ENCODE measurements at regions not wholly inside any gene's neighbourhood (a gene's known extent, or its start where the extent isn't known, plus 50 kb on each side); places are given as distances from the start of the nearest gene placed in this dataset.

DNA sequence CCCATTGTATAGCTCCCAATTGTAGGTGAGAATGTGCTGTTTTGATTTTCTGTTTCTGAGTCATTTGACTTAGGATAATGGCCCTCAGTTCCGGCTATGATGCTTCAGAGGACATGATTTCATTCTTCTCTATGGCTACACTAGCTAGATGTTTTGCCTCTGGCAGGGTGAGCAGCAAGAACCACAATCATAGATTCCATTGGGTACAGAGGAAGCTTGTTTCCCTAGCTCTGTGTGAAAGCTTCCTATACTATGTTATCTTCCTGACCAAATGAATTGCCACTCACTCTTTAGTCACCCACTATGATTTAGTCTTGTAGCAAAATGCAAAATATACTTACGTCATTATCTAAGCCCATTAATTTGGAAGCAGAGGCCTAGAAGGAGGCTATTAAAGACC lies 616.3 kb downstream of the PLA2G4A start:
- DNase-seq: no peak

DNA sequence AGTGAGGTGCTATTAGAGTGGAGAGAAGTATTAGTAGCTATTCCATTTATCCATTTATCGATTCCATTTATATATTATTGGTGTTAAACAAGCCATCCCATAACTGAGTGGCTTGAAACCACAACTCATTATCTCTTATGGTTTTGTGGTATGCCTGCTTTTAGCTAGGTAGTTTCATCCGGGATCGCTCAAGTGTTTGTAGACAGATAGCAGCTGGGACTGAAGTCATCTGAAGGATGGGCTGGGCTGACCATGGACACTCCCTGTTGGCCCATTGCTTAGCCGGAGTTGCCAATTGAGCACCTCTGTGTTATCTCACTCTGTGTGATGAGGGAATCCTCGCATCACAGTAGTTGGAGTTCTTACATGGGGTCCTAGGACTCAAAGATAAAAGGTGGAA lies 622.5 kb downstream of the PLA2G4A start:
- no peak for DNase-seq

DNA sequence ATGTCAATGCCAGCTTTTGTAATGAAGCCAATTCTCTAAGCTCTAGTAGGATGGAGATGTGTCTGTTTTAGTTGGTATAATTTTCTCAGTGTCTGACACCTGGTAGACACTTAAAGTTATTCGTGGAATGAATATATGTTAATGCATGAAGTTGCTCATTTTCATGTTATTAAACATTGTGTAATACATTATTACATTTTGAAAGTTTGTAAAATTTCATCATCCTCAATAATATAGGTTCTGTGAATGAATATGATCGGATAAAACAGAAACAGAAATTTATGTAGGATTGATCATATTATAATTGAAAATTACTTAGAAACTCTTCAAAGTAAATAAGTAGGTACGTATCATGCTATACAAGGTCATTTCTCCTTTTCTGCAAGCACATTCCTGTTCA lies 625.3 kb downstream of the PLA2G4A start:
- no peak for DNase-seq

DNA sequence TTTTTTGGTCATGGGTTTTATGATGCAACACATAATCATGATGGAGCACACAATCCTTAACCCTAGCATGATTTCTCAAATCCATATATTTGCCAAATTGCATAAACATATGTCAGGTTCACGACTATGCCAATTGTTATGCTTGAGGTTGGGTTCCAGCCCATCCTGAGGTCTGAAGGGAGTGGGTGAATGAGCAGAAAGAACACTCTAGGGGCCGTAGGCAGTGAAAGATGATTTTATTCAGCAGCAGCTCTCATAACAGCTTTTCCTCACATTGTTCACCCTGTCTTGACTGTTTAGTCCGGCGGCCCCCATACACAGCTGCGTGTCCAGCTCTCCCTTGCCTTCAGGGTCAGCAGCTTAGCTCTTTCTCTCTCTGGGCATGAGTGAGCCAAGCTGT lies 627.7 kb downstream of the PLA2G4A start:
- no peak for DNase-seq

DNA sequence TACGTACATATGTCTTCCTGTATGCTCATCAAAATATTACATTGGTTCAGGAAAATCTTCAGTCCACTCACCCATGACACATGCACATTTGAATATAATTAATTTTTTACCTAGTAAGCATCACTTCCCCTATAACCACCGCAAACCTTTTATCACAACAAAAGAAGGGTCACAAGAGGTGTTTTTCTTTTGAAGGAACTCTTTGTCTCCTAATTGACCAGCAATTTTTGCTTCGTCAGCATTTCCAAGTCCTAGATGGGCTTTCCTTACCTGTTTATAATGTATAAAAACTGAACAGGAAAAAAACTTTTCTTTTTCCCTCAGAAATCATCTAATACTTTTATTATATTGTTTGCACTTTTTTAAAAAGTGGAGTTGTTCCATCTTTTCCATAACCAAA lies 631.3 kb downstream of the PLA2G4A start:
- no peak for DNase-seq

DNA sequence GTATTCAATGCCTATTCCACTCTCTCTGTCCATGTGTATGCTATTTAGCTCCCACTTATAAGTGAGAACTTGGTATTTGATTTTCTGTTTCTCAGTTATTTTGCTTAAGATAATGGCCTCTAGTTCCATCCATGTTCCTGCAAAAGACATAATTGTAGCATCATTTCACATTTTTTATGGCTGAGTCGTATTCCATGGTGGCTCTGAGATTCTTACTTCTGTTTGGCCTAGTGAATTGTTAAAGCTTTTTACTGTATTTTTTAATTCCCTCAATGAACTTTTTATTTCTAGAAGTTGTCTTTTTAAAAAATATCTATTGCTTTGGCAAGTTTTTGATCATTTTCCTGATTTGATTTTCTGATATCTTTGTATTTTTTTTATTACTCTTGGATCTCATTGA lies 635.6 kb downstream of the PLA2G4A start:
- no peak for DNase-seq

DNA sequence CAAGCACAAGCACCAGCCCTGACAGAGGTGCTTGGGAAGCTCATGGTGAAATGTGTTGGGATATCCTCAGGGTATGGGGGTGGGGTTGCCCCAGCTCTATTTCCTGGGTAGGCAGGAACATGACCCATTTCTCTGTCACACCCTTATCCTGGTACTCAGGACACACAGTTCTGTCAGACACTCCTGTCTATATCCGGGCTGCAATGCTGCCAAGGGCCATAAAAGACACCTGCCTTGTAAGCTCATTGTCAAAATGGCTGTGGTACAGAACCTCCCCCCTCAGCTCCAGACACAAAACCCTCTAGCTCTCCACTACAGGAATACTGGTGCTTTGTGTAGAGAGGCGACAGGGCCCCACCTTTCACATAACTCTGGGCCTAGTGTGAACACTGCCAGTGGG lies 636.7 kb downstream of the PLA2G4A start:
- no peak for DNase-seq

DNA sequence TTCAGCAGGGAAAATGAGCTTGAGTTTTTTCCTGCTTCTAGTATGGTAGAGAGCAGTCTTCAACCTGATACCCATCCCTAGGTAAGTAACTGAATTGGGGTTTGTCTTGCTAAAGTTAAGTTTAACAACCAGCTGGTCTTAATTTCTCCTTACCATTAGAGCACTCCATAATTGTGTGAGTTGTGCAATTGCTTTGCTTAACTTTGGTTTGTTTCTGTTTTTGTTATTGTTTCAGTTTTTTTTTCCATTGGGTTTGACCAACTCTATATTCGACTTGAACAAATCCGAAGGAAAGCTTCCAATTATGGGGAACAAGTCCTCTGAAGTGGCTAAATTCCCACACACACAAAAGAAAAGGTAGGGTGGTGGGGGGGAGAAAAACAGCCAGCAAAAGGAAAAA lies 641.1 kb downstream of the PLA2G4A start:
- DNase-seq: no peak

- peak; percentile 59 for DNase-seq
These were observed 642.8 kb downstream of the PLA2G4A start for GRCh38 chr1:187471555-187471954.

DNA sequence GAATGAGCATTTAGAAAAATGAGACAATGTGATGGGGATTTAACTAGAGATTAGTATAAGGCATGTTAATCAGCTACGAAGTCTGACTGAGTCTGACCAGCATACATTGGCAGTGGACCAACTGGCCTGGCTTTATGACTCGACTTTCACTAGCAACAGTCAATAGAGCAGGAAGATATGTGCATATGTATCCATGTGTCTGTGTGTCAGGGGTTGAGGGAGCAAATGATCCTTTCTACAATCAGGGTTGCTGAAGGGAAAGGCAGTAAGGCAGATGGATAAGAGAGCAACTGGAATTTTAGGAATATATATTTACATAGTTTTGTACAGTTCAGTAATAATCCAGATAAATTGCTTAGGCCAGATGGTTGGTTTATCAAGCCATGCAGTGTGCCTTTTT lies 645.6 kb downstream of the PLA2G4A start:
- DNase-seq: peak; percentile 65

DNA sequence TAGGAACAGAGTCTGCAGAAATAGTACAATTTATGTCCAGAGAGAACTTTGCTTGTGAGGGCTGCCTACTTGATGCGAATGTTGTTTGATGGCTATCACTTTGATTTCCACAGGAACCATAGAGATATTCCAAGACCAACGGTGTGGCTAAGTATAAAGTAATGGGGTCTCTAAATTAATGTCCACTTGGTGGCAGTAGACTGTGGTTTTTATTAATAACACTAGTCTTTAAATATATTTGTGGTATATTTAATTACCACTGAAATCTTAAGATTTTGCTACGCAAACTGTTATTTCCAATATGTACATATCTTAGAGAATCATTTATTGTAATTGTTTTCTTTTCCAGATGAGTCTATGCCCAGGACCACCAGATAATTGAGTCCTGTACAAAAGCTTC lies 647.9 kb downstream of the PLA2G4A start:
- DNase-seq: peak; percentile 8

DNA sequence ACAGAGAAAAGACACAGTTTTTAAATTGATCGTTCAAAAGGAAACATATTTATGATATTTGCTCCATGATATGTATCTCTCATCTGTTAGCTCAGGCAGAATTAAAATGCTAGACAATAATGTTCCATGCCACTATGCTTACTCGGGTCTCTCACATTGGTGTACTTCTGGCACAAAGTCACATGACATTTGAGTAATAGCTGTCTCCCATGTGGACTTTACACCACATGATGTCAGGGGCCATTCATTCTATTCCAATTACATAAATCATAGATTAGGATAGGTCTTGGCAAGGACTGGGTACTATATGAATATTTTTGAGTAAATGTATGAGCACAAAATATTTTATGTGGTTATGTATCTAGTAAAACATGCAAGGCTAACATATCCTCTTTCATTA lies 648.4 kb downstream of the PLA2G4A start:
- DNase-seq: peak; percentile 42

GRCh38 chr1:187477535-187477934 lies 648.8 kb downstream of the PLA2G4A start:
- DNase-seq: no peak

- no peak for DNase-seq
These were observed 652.9 kb downstream of the PLA2G4A start for GRCh38 chr1:187481581-187482148.

DNA sequence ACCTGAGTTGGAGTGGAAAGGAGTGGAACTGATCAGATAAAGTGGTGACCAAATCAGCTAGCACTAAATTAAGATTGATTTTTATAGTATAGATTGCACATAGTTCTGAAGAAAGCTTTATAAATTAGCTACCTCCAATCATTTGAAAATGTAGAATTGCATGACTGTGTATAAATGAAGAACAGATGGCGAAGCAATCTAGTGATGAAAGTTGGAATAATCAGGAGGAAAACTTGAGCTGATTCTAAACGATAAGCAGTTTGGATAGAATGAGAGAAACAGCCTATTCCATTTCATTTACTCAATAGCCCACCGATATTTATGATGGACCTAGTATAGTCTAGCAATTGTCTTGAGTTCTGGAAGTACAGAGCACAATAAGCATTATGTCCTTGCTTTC lies 661.5 kb downstream of the PLA2G4A start:
- peak; percentile 10 for DNase-seq

GRCh38 chr1:187491082-187491720 lies 662.5 kb downstream of the PLA2G4A start:
- peak; percentile 75 for DNase-seq

- no peak for DNase-seq
These were observed 669.3 kb downstream of the PLA2G4A start for GRCh38 chr1:187498028-187498427.

DNA sequence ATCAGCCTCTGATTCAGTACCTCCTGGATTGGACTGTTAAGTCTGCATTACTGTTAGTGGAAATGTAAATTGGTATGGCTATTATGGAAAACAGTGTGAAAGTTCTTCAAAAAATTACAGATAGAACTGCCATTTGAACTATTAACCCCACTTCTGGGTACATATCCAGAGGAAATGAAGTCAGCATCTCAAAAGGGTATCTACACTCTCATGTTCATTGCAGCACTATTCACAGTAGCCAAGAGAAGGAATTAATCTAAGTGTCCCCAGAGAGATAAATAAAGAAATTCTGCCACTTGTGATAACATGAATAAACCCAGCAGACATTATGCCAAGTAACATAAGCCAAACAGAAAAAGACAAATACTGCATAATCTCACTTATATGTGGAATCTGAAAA lies 676.0 kb downstream of the PLA2G4A start:
- DNase-seq: no peak

DNA sequence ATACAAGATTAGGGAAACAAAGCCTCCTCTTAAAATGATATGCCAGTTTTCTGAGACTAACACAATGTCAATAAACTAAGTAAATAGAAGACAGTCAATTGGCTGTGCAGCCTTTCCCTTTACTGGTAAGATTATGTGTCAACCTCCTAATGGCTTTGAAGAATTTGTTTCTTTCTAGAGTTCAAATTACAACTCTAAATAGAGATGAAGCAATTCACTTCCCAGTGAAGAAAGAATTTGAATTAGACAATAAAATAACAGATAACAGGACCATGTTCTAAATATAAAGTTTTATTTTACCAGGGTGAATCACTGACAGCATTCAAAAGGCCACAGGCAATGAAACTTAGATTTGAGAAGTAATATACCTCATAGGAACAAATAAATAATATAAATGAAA lies 680.3 kb downstream of the PLA2G4A start:
- no peak for DNase-seq

GRCh38 chr1:187513190-187513589 lies 684.4 kb downstream of the PLA2G4A start:
- DNase-seq: no peak

GRCh38 chr1:187514110-187514509 lies 685.4 kb downstream of the PLA2G4A start:
- DNase-seq: no peak

DNA sequence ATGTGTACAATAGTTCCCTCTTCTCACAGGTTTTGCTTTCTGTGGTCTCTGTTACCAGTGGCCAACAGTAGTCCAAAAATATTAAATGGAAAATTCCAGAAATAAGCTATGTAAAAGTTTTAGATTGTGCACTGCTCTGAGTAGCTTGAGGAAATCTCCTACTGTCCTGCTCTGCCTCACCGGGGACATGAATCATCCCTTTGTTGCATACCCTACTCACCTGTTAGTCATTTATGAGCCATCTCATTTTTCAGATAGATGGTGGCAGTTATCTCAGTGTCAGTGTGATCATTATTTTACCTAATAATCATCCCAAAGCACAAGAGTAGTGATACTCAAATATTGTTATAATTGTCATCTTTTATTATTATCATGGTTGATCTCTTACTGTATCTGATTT lies 688.1 kb downstream of the PLA2G4A start:
- DNase-seq: no peak

- no peak for DNase-seq
These were observed 688.8 kb downstream of the PLA2G4A start for GRCh38 chr1:187517546-187517945.

- DNase-seq: no peak
These were observed 698.6 kb downstream of the PLA2G4A start for GRCh38 chr1:187527346-187527745.

DNA sequence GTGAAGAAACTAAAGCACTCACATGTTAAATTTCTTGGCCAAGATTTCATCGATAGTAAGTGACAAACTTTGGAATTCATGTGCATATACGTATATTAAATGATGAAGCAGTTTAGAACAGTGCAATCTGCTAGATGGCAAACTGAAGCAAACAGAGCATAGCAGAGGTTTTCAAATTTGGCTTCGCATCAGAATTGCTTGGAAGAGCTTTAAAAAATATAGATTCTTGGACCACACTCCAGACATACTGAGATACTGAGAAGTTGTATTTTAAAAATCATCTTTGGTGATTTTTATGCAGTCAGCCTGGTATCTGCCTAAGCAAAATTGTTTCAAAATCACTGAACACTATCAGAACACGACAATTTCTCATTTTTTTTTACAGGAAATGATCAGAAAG lies 709.2 kb downstream of the PLA2G4A start:
- no peak for DNase-seq
